Lower leg skin (tissue), 4 donors: ENCODE measurements at regions not wholly inside any gene's neighbourhood (a gene's known extent, or its start where the extent isn't known, plus 50 kb on each side); places are given as distances from the start of the nearest gene placed in this dataset.

Source experiments
- DNase-seq, 2 donors: peaks; one replicate each; pipeline ENCODE4 v3.0.0-alpha.2; 2019; ENCODE audit warnings: low spot score in 2 of 2
- H3K4me3 ChIP-seq: fragments of 200-600 bp; sonication (generic); 2 replicates; pipeline ENCODE4 v1.5.1; 2017; ENCODE audit warnings: mild to moderate bottlenecking, low read depth; ENCODE audit not compliant: poor library complexity, severe bottlenecking
- POLR2A ChIP-seq, 2 donors: fragments of 450-650 bp; IDR thresholded peaks; one replicate each; pipeline ENCODE4 v1.6.1; 2016 to 2017; ENCODE audit warnings: antibody characterized with exemption in 2 of 2, mild to moderate bottlenecking in 1 of 2, moderate library complexity in 1 of 2
- WGBS, 2 donors: methylation state at CpG; one replicate each; pipeline ENCODE4 v1.1.5; 2018; 5-methylcytosine and 5-hydroxymethylcytosine counted together
- intact Hi-C: fragments of 100-400 bp; cut with DNase I; formaldehyde crosslinking; loops from one replicate; pipeline ENCODE4 v1.15.0; 2023; ENCODE audit warnings: low total_unique reads
- microRNA counts, 2 donors: library from miRNA; unstranded; fragments of <30 nt; microRNA quantifications; one replicate each; lab custom pipeline; 2016
- microRNA-seq, 2 donors: library from miRNA; unstranded; fragments of <30 nt; microRNA quantifications; one replicate each; pipeline ENCODE4, GENCODE V29; 2016; ENCODE audit warnings: borderline replicate concordance in 2 of 2, borderline number of aligned reads in 1 of 2
- TF ChIP-seq, protein P1 (sequence below), 3 donors: fragments of 450-650 bp; IDR thresholded peaks; one replicate each; pipeline ENCODE4 v1.5.1; 2016; ENCODE audit warnings: antibody characterized with exemption in 3 of 3, mild to moderate bottlenecking in 3 of 3, moderate library complexity in 2 of 3

GRCh38 chr6:98782772-98783171 lies 51.6 kb upstream of the POU3F2 start:
- no peak for DNase-seq
- intact Hi-C loops = no loop called here
- H3K4me3 ChIP-seq = no peak overlapping the region
- TF ChIP-seq, protein P1, sequence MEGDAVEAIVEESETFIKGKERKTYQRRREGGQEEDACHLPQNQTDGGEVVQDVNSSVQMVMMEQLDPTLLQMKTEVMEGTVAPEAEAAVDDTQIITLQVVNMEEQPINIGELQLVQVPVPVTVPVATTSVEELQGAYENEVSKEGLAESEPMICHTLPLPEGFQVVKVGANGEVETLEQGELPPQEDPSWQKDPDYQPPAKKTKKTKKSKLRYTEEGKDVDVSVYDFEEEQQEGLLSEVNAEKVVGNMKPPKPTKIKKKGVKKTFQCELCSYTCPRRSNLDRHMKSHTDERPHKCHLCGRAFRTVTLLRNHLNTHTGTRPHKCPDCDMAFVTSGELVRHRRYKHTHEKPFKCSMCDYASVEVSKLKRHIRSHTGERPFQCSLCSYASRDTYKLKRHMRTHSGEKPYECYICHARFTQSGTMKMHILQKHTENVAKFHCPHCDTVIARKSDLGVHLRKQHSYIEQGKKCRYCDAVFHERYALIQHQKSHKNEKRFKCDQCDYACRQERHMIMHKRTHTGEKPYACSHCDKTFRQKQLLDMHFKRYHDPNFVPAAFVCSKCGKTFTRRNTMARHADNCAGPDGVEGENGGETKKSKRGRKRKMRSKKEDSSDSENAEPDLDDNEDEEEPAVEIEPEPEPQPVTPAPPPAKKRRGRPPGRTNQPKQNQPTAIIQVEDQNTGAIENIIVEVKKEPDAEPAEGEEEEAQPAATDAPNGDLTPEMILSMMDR (IDR thresholded peaks at IDR 0.05) = no peak
- TF ChIP-seq POLR2A (IDR thresholded peaks at IDR 0.05) = no peak
- WGBS, 2 donors = 41 to 42% methylated on average over 2 of the region's 2 CpGs

- intact Hi-C loops = no loop called here
- no peak overlapping the region for H3K4me3 ChIP-seq
- 75 to 81% methylated on average over 2 of the region's 2 CpGs for WGBS, 2 donors
- no peak for DNase-seq
- TF ChIP-seq POLR2A (IDR thresholded peaks at IDR 0.05) = no peak
- TF ChIP-seq, protein P1 (IDR thresholded peaks at IDR 0.05) = no peak
These were observed 50.8 kb upstream of the POU3F2 start for GRCh38 chr6:98783578-98783977.

MicroRNA genes in the stretch of these regions (microRNA counts, 767-probe panel; counts per million panel counts)
- 0 to 358 counts per million in 2 donors for microRNA hsa-miR-2113 (lab: Ali Mortazavi, UCI)

Small RNA genes in the stretch of these regions (microRNA-seq; reads per million reads assigned to microRNA genes)
- 0 reads per million in 2 donors for gene MIR2113
